ENCODE measurements at regions not wholly inside any gene's neighbourhood (a gene's known extent, or its start where the extent isn't known, plus 50 kb on each side); places are given as distances from the start of the nearest gene placed in this dataset.

GRCh38 chr2:176626796-176627195 is 357.6 kb downstream of the MTX2 start:
- no peaks in the 10 kb centered on the region for H3K4me1 ChIP-seq (ENCODE audit: control insufficient read depth, insufficient read depth, low read length)
- intact Hi-C loops (cut with micrococcal nuclease): no loop called here
- WGBS (ENCODE audit: insufficient coverage): 89% methylated on average over 7 of the region's 8 CpGs
- Mint-ChIP-seq H3K4me1 (no peaks in the 10 kb centered on the region), H3K36me3 (no peaks in the 10 kb centered on the region), H3K4me3 (no peak overlapping the region), H3K27ac (no peak overlapping the region), H3K27me3 (ENCODE audit: low read depth in 2 of 2) (peaks cover 40 to 67% of the 10 kb centered on the region in 2 donors), H3K9me3 (no peaks in the 10 kb centered on the region)
- no peak overlapping the region for H3K27ac ChIP-seq (ENCODE audit: low read length)
- TF ChIP-seq CTCF (IDR thresholded peaks at IDR 0.05): no peak
- H3K4me3 ChIP-seq (ENCODE audit: low read length): no peak overlapping the region
- H3K9me3 ChIP-seq (ENCODE audit: control insufficient read depth, insufficient read depth, low read length): no peaks in the 10 kb centered on the region
- H3K27me3 ChIP-seq (ENCODE audit: control insufficient read depth, insufficient read depth, low read length): peaks cover 8% of the 10 kb centered on the region
- H3K36me3 ChIP-seq (ENCODE audit: control insufficient read depth, insufficient read depth, low read length): no peaks in the 10 kb centered on the region
- DNase-seq: no peak
- no peak for ATAC-seq

GRCh38 chr2:176628438-176628837 is 359.2 kb downstream of the MTX2 start:
- H3K4me3 Mint-ChIP-seq: no peak overlapping the region
- no peaks in the 10 kb centered on the region for H3K9me3 Mint-ChIP-seq
- DNase-seq (no peak), ATAC-seq (no peak)
- no peak overlapping the region for H3K4me3 ChIP-seq (ENCODE audit: low read length)
- H3K4me1 Mint-ChIP-seq: no peaks in the 10 kb centered on the region
- intact Hi-C loops (cut with micrococcal nuclease): no loop called here
- H3K36me3 Mint-ChIP-seq: no peaks in the 10 kb centered on the region
- H3K27ac Mint-ChIP-seq: no peak overlapping the region
- H3K27ac ChIP-seq (ENCODE audit: low read length): no peak overlapping the region
- H3K9me3 ChIP-seq (ENCODE audit: control insufficient read depth, insufficient read depth, low read length): no peaks in the 10 kb centered on the region
- H3K36me3 ChIP-seq (ENCODE audit: control insufficient read depth, insufficient read depth, low read length): no peaks in the 10 kb centered on the region
- no peak for TF ChIP-seq CTCF (IDR thresholded peaks at IDR 0.05)
- peaks cover 36 to 71% of the 10 kb centered on the region in 2 donors for H3K27me3 Mint-ChIP-seq (ENCODE audit: low read depth in 2 of 2)
- no peaks in the 10 kb centered on the region for H3K4me1 ChIP-seq (ENCODE audit: control insufficient read depth, insufficient read depth, low read length)
- H3K27me3 ChIP-seq (ENCODE audit: control insufficient read depth, insufficient read depth, low read length): peaks cover 11% of the 10 kb centered on the region

- Histone ChIP-seq H3K9me3 (ENCODE audit: control insufficient read depth, insufficient read depth, low read length) (no peaks in the 10 kb centered on the region), H3K36me3 (ENCODE audit: control insufficient read depth, insufficient read depth, low read length) (no peaks in the 10 kb centered on the region), H3K4me3 (ENCODE audit: low read length) (no peak overlapping the region), H3K27me3 (ENCODE audit: control insufficient read depth, insufficient read depth, low read length) (peaks cover 32% of the 10 kb centered on the region), H3K4me1 (ENCODE audit: control insufficient read depth, insufficient read depth, low read length) (peaks cover 7% of the 10 kb centered on the region), H3K27ac (ENCODE audit: low read length) (no peak overlapping the region)
- H3K9me3 Mint-ChIP-seq: no peaks in the 10 kb centered on the region
- peaks cover 5 to 12% of the 10 kb centered on the region in 2 donors for H3K4me1 Mint-ChIP-seq
- H3K4me3 Mint-ChIP-seq: no peak overlapping the region
- ATAC-seq (no peak), DNase-seq (no peak)
- intact Hi-C loops (cut with micrococcal nuclease): no loop called here
- H3K27me3 Mint-ChIP-seq (ENCODE audit: low read depth in 2 of 2): peaks cover 17 to 47% of the 10 kb centered on the region in 2 donors
- no peak overlapping the region for H3K27ac Mint-ChIP-seq
- H3K36me3 Mint-ChIP-seq: no peaks in the 10 kb centered on the region
- WGBS (ENCODE audit: insufficient coverage): 39% methylated on average over 2 of the region's 2 CpGs
- TF ChIP-seq CTCF (IDR thresholded peaks at IDR 0.05): no peak
Observed at GRCh38 chr2:176633754-176634153, 364.5 kb downstream of the MTX2 start.

DNA sequence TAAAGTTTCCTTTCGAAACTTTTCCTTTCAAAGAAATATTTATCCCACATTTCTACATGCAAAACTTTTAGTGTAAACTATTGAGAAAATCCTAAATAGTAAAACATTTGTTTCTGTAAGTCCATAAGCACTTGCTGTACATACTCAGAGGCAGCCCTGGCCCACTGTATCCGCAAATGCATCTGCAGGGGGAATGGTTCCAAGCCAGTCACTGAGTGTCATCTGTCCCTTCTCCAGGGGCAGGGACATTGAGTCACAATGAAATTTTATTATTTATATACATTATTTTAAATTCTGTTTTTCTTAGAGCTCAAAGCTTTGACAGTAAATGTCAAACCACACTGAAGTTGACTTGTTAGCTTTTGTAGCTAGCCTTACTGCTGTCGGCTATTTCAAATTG is 367.2 kb downstream of the MTX2 start:
- no peak overlapping the region for H3K27ac ChIP-seq (ENCODE audit: low read length)
- H3K36me3 Mint-ChIP-seq: no peaks in the 10 kb centered on the region
- H3K9me3 Mint-ChIP-seq: no peaks in the 10 kb centered on the region
- peaks cover 7% of the 10 kb centered on the region for H3K4me1 ChIP-seq (ENCODE audit: control insufficient read depth, insufficient read depth, low read length)
- peaks cover 30 to 61% of the 10 kb centered on the region in 2 donors for H3K27me3 Mint-ChIP-seq (ENCODE audit: low read depth in 2 of 2)
- H3K4me1 Mint-ChIP-seq: peaks cover 5 to 12% of the 10 kb centered on the region in 2 donors
- no peaks in the 10 kb centered on the region for H3K36me3 ChIP-seq (ENCODE audit: control insufficient read depth, insufficient read depth, low read length)
- H3K27ac Mint-ChIP-seq: no peak overlapping the region
- H3K9me3 ChIP-seq (ENCODE audit: control insufficient read depth, insufficient read depth, low read length): no peaks in the 10 kb centered on the region
- no peak overlapping the region for H3K4me3 ChIP-seq (ENCODE audit: low read length)
- TF ChIP-seq CTCF (IDR thresholded peaks at IDR 0.05): no peak
- DNase-seq (no peak), ATAC-seq (no peak)
- intact Hi-C loops (cut with micrococcal nuclease): loop anchor here (5.0 kb wide), 1 partner anchor 509 kb away; the partner anchor contains the start of gene HOXD8
- 86% methylated on average over 2 of the region's 3 CpGs for WGBS (ENCODE audit: insufficient coverage)
- peaks cover 47% of the 10 kb centered on the region for H3K27me3 ChIP-seq (ENCODE audit: control insufficient read depth, insufficient read depth, low read length)
- no peak overlapping the region for H3K4me3 Mint-ChIP-seq

Data from natural killer cell (primary cell).